ENCODE measurements at regions not wholly inside any gene's neighbourhood (a gene's known extent, or its start where the extent isn't known, plus 50 kb on each side); places are given as distances from the start of the nearest gene placed in this dataset.

- no peak for TF ChIP-seq CTCF (conservative IDR thresholded peaks at IDR 0.05)
- no peak for DNase-seq (ENCODE audit: low read depth, low spot score)
- no peaks in the 10 kb centered on the region for H3K36me3 Mint-ChIP-seq (ENCODE audit: low read depth)
- H3K4me1 Mint-ChIP-seq: no peaks in the 10 kb centered on the region
- no peak overlapping the region for H3K4me3 Mint-ChIP-seq
- no peaks in the 10 kb centered on the region for H3K9me3 Mint-ChIP-seq
- H3K27me3 Mint-ChIP-seq (ENCODE audit: low read depth): peaks cover 3% of the 10 kb centered on the region
- no peak overlapping the region for H3K27ac Mint-ChIP-seq (ENCODE audit: unreplicated experiment)
Measured at GRCh38 chr12:33323823-33324222, 115.8 kb downstream of the SYT10 start.

- no peaks in the 10 kb centered on the region for H3K9me3 Mint-ChIP-seq
- H3K4me1 Mint-ChIP-seq: no peaks in the 10 kb centered on the region
- H3K4me3 Mint-ChIP-seq: no peak overlapping the region
- no peaks in the 10 kb centered on the region for H3K36me3 Mint-ChIP-seq (ENCODE audit: low read depth)
- TF ChIP-seq CTCF (conservative IDR thresholded peaks at IDR 0.05): no peak
- DNase-seq (ENCODE audit: low read depth, low spot score): no peak
- peaks cover 3% of the 10 kb centered on the region for H3K27me3 Mint-ChIP-seq (ENCODE audit: low read depth)
- H3K27ac Mint-ChIP-seq (ENCODE audit: unreplicated experiment): no peak overlapping the region
Measured at GRCh38 chr12:33322519-33322918, 117.1 kb downstream of the SYT10 start.

GRCh38 chr12:33317746-33318145 is 121.9 kb downstream of the SYT10 start:
- Mint-ChIP-seq H3K4me1 (no peaks in the 10 kb centered on the region), H3K27me3 (ENCODE audit: low read depth) (no peaks in the 10 kb centered on the region), H3K36me3 (ENCODE audit: low read depth) (no peaks in the 10 kb centered on the region), H3K4me3 (no peak overlapping the region), H3K9me3 (no peaks in the 10 kb centered on the region), H3K27ac (ENCODE audit: unreplicated experiment) (no peak overlapping the region)
- no peak for DNase-seq (ENCODE audit: low read depth, low spot score)
- no peak for TF ChIP-seq CTCF (conservative IDR thresholded peaks at IDR 0.05)

- no peaks in the 10 kb centered on the region for H3K4me1 Mint-ChIP-seq
- no peak for DNase-seq (ENCODE audit: low read depth, low spot score)
- no peak for TF ChIP-seq CTCF (conservative IDR thresholded peaks at IDR 0.05)
Measured at GRCh38 chr12:33314223-33314622, 125.4 kb downstream of the SYT10 start.

GRCh38 chr12:33313476-33313875 is 126.1 kb downstream of the SYT10 start:
- Mint-ChIP-seq H3K36me3 (ENCODE audit: low read depth) (no peaks in the 10 kb centered on the region), H3K4me3 (no peak overlapping the region), H3K27ac (ENCODE audit: unreplicated experiment) (no peak overlapping the region), H3K4me1 (no peaks in the 10 kb centered on the region), H3K9me3 (no peaks in the 10 kb centered on the region), H3K27me3 (ENCODE audit: low read depth) (no peaks in the 10 kb centered on the region)
- no peak for TF ChIP-seq CTCF (conservative IDR thresholded peaks at IDR 0.05)
- DNase-seq (ENCODE audit: low read depth, low spot score): no peak

More at GRCh38 chr12:33314223-33314622, 125.4 kb downstream of the SYT10 start:
- Mint-ChIP-seq H3K36me3 (ENCODE audit: low read depth) (no peaks in the 10 kb centered on the region), H3K4me3 (no peak overlapping the region), H3K9me3 (no peaks in the 10 kb centered on the region), H3K27me3 (ENCODE audit: low read depth) (no peaks in the 10 kb centered on the region), H3K27ac (ENCODE audit: unreplicated experiment) (no peak overlapping the region)

GRCh38 chr12:33310471-33310870 is 129.1 kb downstream of the SYT10 start:
- peaks cover 2% of the 10 kb centered on the region for H3K27me3 Mint-ChIP-seq (ENCODE audit: low read depth)
- no peak overlapping the region for H3K27ac Mint-ChIP-seq (ENCODE audit: unreplicated experiment)
- no peak overlapping the region for H3K4me3 Mint-ChIP-seq
- H3K4me1 Mint-ChIP-seq: no peaks in the 10 kb centered on the region
- H3K36me3 Mint-ChIP-seq (ENCODE audit: low read depth): no peaks in the 10 kb centered on the region
- DNase-seq (ENCODE audit: low read depth, low spot score): no peak
- no peaks in the 10 kb centered on the region for H3K9me3 Mint-ChIP-seq
- TF ChIP-seq CTCF (conservative IDR thresholded peaks at IDR 0.05): no peak
